ENCODE measurements at regions not wholly inside any gene's neighbourhood (a gene's known extent, or its start where the extent isn't known, plus 50 kb on each side); places are given as distances from the start of the nearest gene placed in this dataset.
"Not testable (repeated sequence)": the region's sequence is repeated elsewhere in the genome, so short reads cannot be mapped to it uniquely, and the experiment has no call there.

GRCh38 chrX:879756-880698, 249.4 kb downstream of the SHOX start:
- not testable (repeated sequence) for DNase-seq

- DNase-seq = no peak
Observed at GRCh38 chrX:874061-874460, 243.5 kb downstream of the SHOX start.

GRCh38 chrX:873016-873415, 242.4 kb downstream of the SHOX start:
- no peak for DNase-seq

GRCh38 chrX:872090-872489, 241.5 kb downstream of the SHOX start:
- DNase-seq = no peak

- DNase-seq = no peak
Observed at GRCh38 chrX:871626-872025, 241.0 kb downstream of the SHOX start.

- no peak for DNase-seq
Observed at GRCh38 chrX:867966-868647, 237.5 kb downstream of the SHOX start.

- no peak for DNase-seq
Observed at GRCh38 chrX:867502-867901, 236.9 kb downstream of the SHOX start.

- DNase-seq = no peak
Observed at GRCh38 chrX:866441-866990, 235.9 kb downstream of the SHOX start.

- no peak for DNase-seq
Observed at GRCh38 chrX:865422-865821, 234.8 kb downstream of the SHOX start.

- DNase-seq = no peak
Observed at GRCh38 chrX:861921-862320, 231.3 kb downstream of the SHOX start.

- no peak for DNase-seq
Observed at GRCh38 chrX:861340-861890, 230.8 kb downstream of the SHOX start.

GRCh38 chrX:859329-859728, 228.7 kb downstream of the SHOX start:
- no peak for DNase-seq

- no peak for DNase-seq
Observed at GRCh38 chrX:858542-859078, 228.0 kb downstream of the SHOX start.

GRCh38 chrX:857376-857775, 226.8 kb downstream of the SHOX start:
- DNase-seq = no peak

- no peak for DNase-seq
Observed at GRCh38 chrX:856566-857290, 226.1 kb downstream of the SHOX start.

- DNase-seq = no peak
Observed at GRCh38 chrX:853304-853703, 222.7 kb downstream of the SHOX start.

- no peak for DNase-seq
Observed at GRCh38 chrX:850471-850916, 219.9 kb downstream of the SHOX start.

GRCh38 chrX:848386-848785, 217.8 kb downstream of the SHOX start:
- no peak for DNase-seq

GRCh38 chrX:843306-843705, 212.7 kb downstream of the SHOX start:
- no peak for DNase-seq

- no peak for DNase-seq
Observed at GRCh38 chrX:840556-840955, 210.0 kb downstream of the SHOX start.

GRCh38 chrX:838666-839065, 208.1 kb downstream of the SHOX start:
- DNase-seq = not testable (repeated sequence)

GRCh38 chrX:835857-836256, 205.3 kb downstream of the SHOX start:
- not testable (repeated sequence) for DNase-seq

GRCh38 chrX:830532-830931, 199.9 kb downstream of the SHOX start:
- DNase-seq = no peak
